HEK293T (cell line): ENCODE measurements at regions not wholly inside any gene's neighbourhood (a gene's known extent, or its start where the extent isn't known, plus 50 kb on each side); places are given as distances from the start of the nearest gene placed in this dataset.

Experiments
- CTCF ChIA-PET: fragments of 350-600 bp; formaldehyde crosslinking; extraction: SDS; loops from one replicate; lab custom pipeline; 2021; ENCODE audit warnings: antibody characterized with exemption, inconsistent platforms; lab: Yijun Ruan, JAX
- POLR2A ChIA-PET: fragments of 350-600 bp; formaldehyde crosslinking; extraction: SDS; loops from one replicate; lab custom pipeline; 2020; ENCODE audit warnings: antibody characterized with exemption, inconsistent platforms; lab: Yijun Ruan, JAX
- DNase-seq: peaks from one replicate; pipeline ENCODE4 v3.0.0; 2012; ENCODE audit warnings: mixed read lengths; ENCODE audit errors: extremely low spot score
- ARNT ChIP-seq: fragments of 450-650 bp; IDR thresholded peaks from 2 replicates; pipeline ENCODE4 v1.6.1; 2017; ENCODE audit warnings: mild to moderate bottlenecking
- BHLHE40 ChIP-seq: fragments of 450-650 bp; IDR thresholded peaks from 2 replicates; pipeline ENCODE4 v1.6.1; 2016; ENCODE audit warnings: mild to moderate bottlenecking, moderate library complexity, borderline replicate concordance
- CTBP1 ChIP-seq: fragments of 450-650 bp; IDR thresholded peaks from 2 replicates; pipeline ENCODE4 v1.6.1; 2016; ENCODE audit warnings: borderline replicate concordance
- ELF4 ChIP-seq: fragments of 450-650 bp; IDR thresholded peaks from 2 replicates; pipeline ENCODE4 v1.6.1; 2017; ENCODE audit warnings: antibody characterized with exemption
- FOXA1 ChIP-seq: fragments of 450-650 bp; IDR thresholded peaks from 2 replicates; pipeline ENCODE4 v1.6.1; 2016; ENCODE audit warnings: mild to moderate bottlenecking
- FOXK2 ChIP-seq: fragments of 450-650 bp; IDR thresholded peaks from 2 replicates; pipeline ENCODE4 v1.6.1; 2016; ENCODE audit warnings: mild to moderate bottlenecking
- FOXM1 ChIP-seq: fragments of 450-650 bp; IDR thresholded peaks from 2 replicates; pipeline ENCODE4 v1.6.1; 2017; ENCODE audit warnings: mild to moderate bottlenecking, borderline replicate concordance
- HDGF ChIP-seq: fragments of 450-650 bp; IDR thresholded peaks from 2 replicates; pipeline ENCODE4 v1.6.1; 2017; ENCODE audit warnings: antibody characterized with exemption, borderline replicate concordance
- L3MBTL2 ChIP-seq: fragments of 450-650 bp; conservative IDR thresholded peaks from 2 replicates; pipeline ENCODE4 v1.6.1; 2016; ENCODE audit warnings: mild to moderate bottlenecking
- LEF1 ChIP-seq: fragments of 450-650 bp; IDR thresholded peaks from 2 replicates; pipeline ENCODE4 v1.6.1; 2017; ENCODE audit warnings: mild to moderate bottlenecking, borderline replicate concordance
- NFRKB ChIP-seq: fragments of 450-650 bp; IDR thresholded peaks from 2 replicates; pipeline ENCODE4 v1.6.1; 2016; ENCODE audit warnings: mild to moderate bottlenecking, moderate library complexity
- PKNOX1 ChIP-seq: fragments of 450-650 bp; IDR thresholded peaks from 2 replicates; pipeline ENCODE4 v1.6.1; 2016
- SP1 ChIP-seq: fragments of 450-650 bp; IDR thresholded peaks from 2 replicates; pipeline ENCODE4 v1.6.1; 2017
- SUZ12 ChIP-seq: fragments of 450-650 bp; IDR thresholded peaks from 2 replicates; pipeline ENCODE4 v1.6.1; 2016; ENCODE audit warnings: mild to moderate bottlenecking
- TARDBP ChIP-seq: fragments of 450-650 bp; IDR thresholded peaks from 2 replicates; pipeline ENCODE4 v1.6.1; 2016
- ZNF384 ChIP-seq: fragments of 450-650 bp; IDR thresholded peaks from 2 replicates; pipeline ENCODE4 v1.6.1; 2016

- CTCF ChIA-PET = interaction anchor here (0.6 to 0.8 kb wide), 2 partner anchors 480 to 875 kb away, joined by 3 read pairs; no protein-coding TSS in a partner anchor
- no peak for DNase-seq
- POLR2A ChIA-PET = no interaction called here
- TF ChIP-seq FOXM1 (no peak), PKNOX1 (peak; percentile 79)
Observed at GRCh38 chr10:8349610-8350249, 295.2 kb downstream of the GATA3 start.

- ChIA-PET POLR2A (interaction anchor here (0.9 kb wide), 1 partner anchor 24 kb away, joined by 3 read pairs; no protein-coding TSS in a partner anchor), CTCF (interaction anchor here (0.8 kb wide), 1 partner anchor 874 kb away, joined by 3 read pairs; no protein-coding TSS in a partner anchor)
- DNase-seq = no peak
- TF ChIP-seq ELF4 (no peak), FOXA1 (no peak), ARNT (no peak)
Observed at GRCh38 chr10:8350250-8350967, 295.9 kb downstream of the GATA3 start.

GRCh38 chr10:8352171-8353075 is 297.9 kb downstream of the GATA3 start:
- ChIA-PET CTCF (interaction anchor here (0.5 kb wide), 1 partner anchor 66 kb away, joined by 3 read pairs; no protein-coding TSS in a partner anchor), POLR2A (no interaction called here)

GRCh38 chr10:8356283-8356682 is 301.8 kb downstream of the GATA3 start:
- CTCF ChIA-PET = no interaction called here
- no peak for TF ChIP-seq ARNT
- no peak for TF ChIP-seq FOXA1
- no peak for TF ChIP-seq ZNF384
- TF ChIP-seq FOXK2 = no peak
- no peak for TF ChIP-seq LEF1
- TF ChIP-seq ELF4 = no peak
- no peak for TF ChIP-seq BHLHE40
- TF ChIP-seq L3MBTL2 = no peak
- no peak for DNase-seq
- POLR2A ChIA-PET = no interaction called here

More at GRCh38 chr10:8352171-8353075, 297.9 kb downstream of the GATA3 start:
- no peak for DNase-seq
- TF ChIP-seq BHLHE40 = no peak
- TF ChIP-seq HDGF = no peak
- no peak for TF ChIP-seq TARDBP
- TF ChIP-seq FOXM1 = no peak
- no peak for TF ChIP-seq CTBP1
- TF ChIP-seq FOXA1 = no peak
- no peak for TF ChIP-seq SUZ12
- TF ChIP-seq FOXK2 = no peak
- no peak for TF ChIP-seq SP1
- TF ChIP-seq PKNOX1 = no peak
- no peak for TF ChIP-seq NFRKB
- no peak for TF ChIP-seq LEF1
- TF ChIP-seq L3MBTL2 = no peak
- TF ChIP-seq ZNF384 = no peak
- TF ChIP-seq ELF4 = no peak
- TF ChIP-seq ARNT = no peak

- DNase-seq = no peak
- no peak for TF ChIP-seq ELF4
- TF ChIP-seq NFRKB = no peak
- TF ChIP-seq FOXM1 = no peak
- TF ChIP-seq SP1 = no peak
- TF ChIP-seq FOXK2 = no peak
- TF ChIP-seq L3MBTL2 = no peak
- no peak for TF ChIP-seq ARNT
- ChIA-PET POLR2A (no interaction called here), CTCF (no interaction called here)
Observed at GRCh38 chr10:8359467-8359866, 305.0 kb downstream of the GATA3 start.

- no peak for DNase-seq
- POLR2A ChIA-PET = no interaction called here
- CTCF ChIA-PET = no interaction called here
- TF ChIP-seq NFRKB (no peak), FOXK2 (no peak), SP1 (no peak), TARDBP (no peak), PKNOX1 (no peak), ELF4 (no peak), CTBP1 (no peak), ARNT (no peak), SUZ12 (no peak), FOXM1 (no peak), FOXA1 (no peak), ZNF384 (no peak), LEF1 (no peak), L3MBTL2 (no peak), BHLHE40 (no peak), HDGF (no peak)
Observed at GRCh38 chr10:8360365-8360764, 305.9 kb downstream of the GATA3 start.
